Mesothelial cell of epicardium (in vitro differentiated cells): ENCODE measurements at regions not wholly inside any gene's neighbourhood (a gene's known extent, or its start where the extent isn't known, plus 50 kb on each side); places are given as distances from the start of the nearest gene placed in this dataset.
"Not testable (repeated sequence)": the region's sequence is repeated elsewhere in the genome, so short reads cannot be mapped to it uniquely, and the experiment has no call there.

Source experiments
- DNase-seq, 2 experiments: peaks; one replicate each; pipeline ENCODE4 v3.0.0; 2021; ENCODE audit warnings: low spot score in 2 of 2; ENCODE audit not compliant: unreplicated experiment in 2 of 2
- H3K27ac Mint-ChIP-seq: 2 replicates; pipeline ENCODE4 v1.8.0; 2021; ENCODE audit warnings: mixed read lengths
- H3K27me3 Mint-ChIP-seq: 2 replicates; pipeline ENCODE4 v1.8.0; 2021; ENCODE audit warnings: low read depth, mixed read lengths
- H3K36me3 Mint-ChIP-seq: 2 replicates; pipeline ENCODE4 v1.8.0; 2021; ENCODE audit warnings: mixed read lengths
- H3K4me1 Mint-ChIP-seq: 2 replicates; pipeline ENCODE4 v1.8.0; 2021; ENCODE audit warnings: mixed read lengths
- H3K4me3 Mint-ChIP-seq: 2 replicates; pipeline ENCODE4 v1.8.0; 2021; ENCODE audit warnings: mild to moderate bottlenecking, moderate library complexity, mixed read lengths
- H3K9me3 Mint-ChIP-seq: 2 replicates; pipeline ENCODE4 v1.8.0; 2021; ENCODE audit warnings: mixed read lengths
- CTCF ChIP-seq: fragments of 200-600 bp; sonication (generic); IDR thresholded peaks from one replicate; pipeline ENCODE4 v1.5.0; 2021; ENCODE audit warnings: antibody characterized with exemption; ENCODE audit not compliant: unreplicated experiment

DNA sequence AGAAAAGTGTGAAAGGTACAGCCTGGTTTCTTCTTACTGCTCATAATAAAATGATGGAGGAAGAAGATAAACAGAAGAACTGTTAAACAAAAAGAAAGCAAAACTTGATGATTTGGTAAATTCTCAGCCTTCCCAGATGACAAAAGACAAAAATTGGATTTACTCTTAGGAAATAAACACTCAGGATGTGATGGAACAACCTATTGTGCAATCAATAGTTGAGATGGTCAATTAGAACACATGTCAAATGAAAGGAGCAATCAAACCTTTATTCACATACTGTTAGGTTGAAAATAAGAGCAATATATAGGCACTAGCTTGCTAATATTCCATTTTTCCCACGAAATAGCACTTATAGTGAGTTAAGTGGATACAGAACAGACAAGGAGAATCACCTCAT is 1174.0 kb upstream of the SLC39A10 start:
- peaks cover 28% of the 10 kb centered on the region for H3K4me1 Mint-ChIP-seq
- TF ChIP-seq CTCF: no peak
- no peak for DNase-seq
- H3K36me3 Mint-ChIP-seq: peaks cover 15% of the 10 kb centered on the region
- H3K27ac Mint-ChIP-seq: peak overlapping the region; percentile 41
- H3K9me3 Mint-ChIP-seq: peaks cover 24% of the 10 kb centered on the region
- H3K4me3 Mint-ChIP-seq: no peak overlapping the region
- no peaks in the 10 kb centered on the region for H3K27me3 Mint-ChIP-seq

DNA sequence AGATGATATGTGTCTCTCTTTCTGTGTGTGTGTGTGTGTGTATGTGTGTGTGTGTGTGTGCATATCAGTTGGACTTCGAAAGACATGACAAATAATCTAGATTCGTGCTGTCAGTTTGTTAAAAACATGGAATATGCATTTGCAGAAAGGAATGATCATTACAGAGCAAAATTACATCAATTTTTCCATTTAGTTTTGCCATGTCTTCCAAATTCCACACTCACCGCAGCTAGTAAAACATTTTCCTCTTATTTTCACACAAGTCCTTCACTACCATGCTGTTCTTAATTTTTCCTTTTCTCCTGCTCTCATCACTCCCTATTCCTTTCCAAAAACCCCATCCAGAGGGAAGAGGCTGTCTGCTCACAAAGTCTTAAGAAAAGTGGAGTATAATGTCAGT is 1191.4 kb upstream of the SLC39A10 start:
- H3K4me1 Mint-ChIP-seq: no peaks in the 10 kb centered on the region
- TF ChIP-seq CTCF: no peak
- H3K4me3 Mint-ChIP-seq: no peak overlapping the region
- DNase-seq: no peak
- no peak overlapping the region for H3K27ac Mint-ChIP-seq
- H3K9me3 Mint-ChIP-seq: peaks cover 7% of the 10 kb centered on the region
- no peaks in the 10 kb centered on the region for H3K36me3 Mint-ChIP-seq
- no peaks in the 10 kb centered on the region for H3K27me3 Mint-ChIP-seq

- DNase-seq: no peak
- H3K4me1 Mint-ChIP-seq: no peaks in the 10 kb centered on the region
- H3K27ac Mint-ChIP-seq: no peak overlapping the region
- no peaks in the 10 kb centered on the region for H3K27me3 Mint-ChIP-seq
- H3K36me3 Mint-ChIP-seq: no peaks in the 10 kb centered on the region
- no peak for TF ChIP-seq CTCF
- no peak overlapping the region for H3K4me3 Mint-ChIP-seq
- H3K9me3 Mint-ChIP-seq: peaks cover 7% of the 10 kb centered on the region
These were observed 1191.9 kb upstream of the SLC39A10 start for GRCh38 chr2:194464964-194465638.

DNA sequence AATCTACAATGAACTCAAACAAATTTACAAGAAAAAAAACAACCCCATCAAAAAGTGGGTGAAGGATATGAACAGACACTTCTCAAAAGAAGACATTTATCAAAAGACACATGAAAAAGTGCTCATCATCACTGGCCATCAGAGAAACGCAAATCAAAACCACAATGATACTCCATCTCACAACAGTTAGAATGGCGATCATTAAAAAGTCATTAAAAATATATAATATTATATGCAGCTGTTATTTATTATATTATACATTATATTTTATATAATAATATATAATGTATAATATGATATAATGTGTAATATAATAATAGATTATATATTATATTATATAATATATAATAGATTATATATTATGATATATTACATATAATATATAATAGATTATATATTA is 1194.1 kb upstream of the SLC39A10 start:
- H3K36me3 Mint-ChIP-seq, H3K9me3 Mint-ChIP-seq: not testable (repeated sequence)

GRCh38 chr2:194455358-194455757 is 1201.7 kb upstream of the SLC39A10 start:
- Mint-ChIP-seq H3K27ac (no peak overlapping the region), H3K27me3 (no peaks in the 10 kb centered on the region), H3K4me3 (no peak overlapping the region), H3K4me1 (no peaks in the 10 kb centered on the region), H3K36me3 (no peaks in the 10 kb centered on the region), H3K9me3 (no peaks in the 10 kb centered on the region)
- no peak for DNase-seq
- no peak for TF ChIP-seq CTCF

More for the DNA sequence above, 1194.1 kb upstream of the SLC39A10 start:
- DNase-seq, H3K4me1 Mint-ChIP-seq, H3K27ac Mint-ChIP-seq, H3K27me3 Mint-ChIP-seq, H3K4me3 Mint-ChIP-seq: not testable (repeated sequence)

GRCh38 chr2:194452504-194452903 is 1204.5 kb upstream of the SLC39A10 start:
- DNase-seq: no peak
- H3K27ac Mint-ChIP-seq: no peak overlapping the region
- TF ChIP-seq CTCF: no peak
- H3K36me3 Mint-ChIP-seq: peaks cover 3% of the 10 kb centered on the region
- no peak overlapping the region for H3K4me3 Mint-ChIP-seq
- no peaks in the 10 kb centered on the region for H3K27me3 Mint-ChIP-seq
- no peaks in the 10 kb centered on the region for H3K4me1 Mint-ChIP-seq
- no peaks in the 10 kb centered on the region for H3K9me3 Mint-ChIP-seq
